ENCODE measurements at regions not wholly inside any gene's neighbourhood (a gene's known extent, or its start where the extent isn't known, plus 50 kb on each side); places are given as distances from the start of the nearest gene placed in this dataset.

GRCh38 chr11:92627615-92628256 is 341.7 kb upstream of the MTNR1B start:
- H4K20me1 ChIP-seq (ENCODE audit: insufficient read depth), result no peaks in the 10 kb centered on the region
- H2AFZ ChIP-seq (ENCODE audit: low read depth, low read length), result no peak overlapping the region
- no peaks in the 10 kb centered on the region for H3K27me3 ChIP-seq (ENCODE audit: insufficient read depth, low read depth, low read length)
- H3K9ac ChIP-seq (ENCODE audit: low read length), result peak overlapping the region; percentile 65
- peak overlapping the region; percentile 96 for H3K27ac ChIP-seq (ENCODE audit: low read length)
- TF ChIP-seq RAD21 (conservative IDR thresholded peaks at IDR 0.05) (peak; percentile 22), TAF1 (IDR thresholded peaks at IDR 0.05; ENCODE audit: low read depth) (no peak), EP300 (conservative IDR thresholded peaks at IDR 0.05; ENCODE audit: poor library complexity, severe bottlenecking) (peak; percentile 84), CTCF (IDR thresholded peaks at IDR 0.05; ENCODE audit: poor library complexity, severe bottlenecking) (no peak), SMC3 (conservative IDR thresholded peaks at IDR 0.05; ENCODE audit: poor library complexity) (no peak), POLR2AphosphoS5 (IDR thresholded peaks at IDR 0.05) (peak; percentile 80), MXI1 (conservative IDR thresholded peaks at IDR 0.05; ENCODE audit: poor library complexity, severe bottlenecking) (no peak), REST (IDR thresholded peaks at IDR 0.05; ENCODE audit: borderline replicate concordance) (no peak), EZH2 (IDR thresholded peaks at IDR 0.05; ENCODE audit: borderline replicate concordance, insufficient read depth, low read length, poor library complexity, severe bottlenecking) (no peak)
- no peaks in the 10 kb centered on the region for H3K79me2 ChIP-seq (replicated peaks; ENCODE audit: insufficient read depth, low read length)
- no peaks in the 10 kb centered on the region for H3K36me3 ChIP-seq (ENCODE audit: insufficient read depth, low read length)
- H3K9me3 ChIP-seq (ENCODE audit: low read length), result no peaks in the 10 kb centered on the region
- peak overlapping the region; percentile 42 for H3K4me3 ChIP-seq (ENCODE audit: low read length)
- H3K4me2 ChIP-seq (ENCODE audit: low read length), result peak overlapping the region; percentile 52
- H3K9me2 ChIP-seq (ENCODE audit: insufficient read depth, low read length), result no peaks in the 10 kb centered on the region
- no peaks in the 10 kb centered on the region for H3F3A ChIP-seq (ENCODE audit: insufficient read depth, low read length, poor library complexity, severe bottlenecking)

- no peaks in the 10 kb centered on the region for H3K36me3 ChIP-seq (ENCODE audit: insufficient read depth, low read length)
- H3K9me3 ChIP-seq (ENCODE audit: low read length), result no peaks in the 10 kb centered on the region
- H3K27me3 ChIP-seq (ENCODE audit: insufficient read depth, low read depth, low read length), result no peaks in the 10 kb centered on the region
- peak overlapping the region; percentile 42 for H3K4me3 ChIP-seq (ENCODE audit: low read length)
- TF ChIP-seq EZH2 (IDR thresholded peaks at IDR 0.05; ENCODE audit: borderline replicate concordance, insufficient read depth, low read length, poor library complexity, severe bottlenecking) (no peak), EP300 (conservative IDR thresholded peaks at IDR 0.05; ENCODE audit: poor library complexity, severe bottlenecking) (peak; percentile 99), POLR2AphosphoS5 (IDR thresholded peaks at IDR 0.05) (peak; percentile 89), REST (IDR thresholded peaks at IDR 0.05; ENCODE audit: borderline replicate concordance) (peak; percentile 97), CTCF (IDR thresholded peaks at IDR 0.05; ENCODE audit: poor library complexity, severe bottlenecking) (no peak), TAF1 (IDR thresholded peaks at IDR 0.05; ENCODE audit: low read depth) (no peak), MXI1 (conservative IDR thresholded peaks at IDR 0.05; ENCODE audit: poor library complexity, severe bottlenecking) (peak; percentile 96), SMC3 (conservative IDR thresholded peaks at IDR 0.05; ENCODE audit: poor library complexity) (peak; percentile 54), RAD21 (conservative IDR thresholded peaks at IDR 0.05) (peak; percentile 50)
- no peaks in the 10 kb centered on the region for H3K79me2 ChIP-seq (replicated peaks; ENCODE audit: insufficient read depth, low read length)
- no peak overlapping the region for H3K4me2 ChIP-seq (ENCODE audit: low read length)
- peak overlapping the region; percentile 65 for H3K9ac ChIP-seq (ENCODE audit: low read length)
- H3F3A ChIP-seq (ENCODE audit: insufficient read depth, low read length, poor library complexity, severe bottlenecking), result no peaks in the 10 kb centered on the region
- H2AFZ ChIP-seq (ENCODE audit: low read depth, low read length), result no peak overlapping the region
- no peaks in the 10 kb centered on the region for H3K9me2 ChIP-seq (ENCODE audit: insufficient read depth, low read length)
- H4K20me1 ChIP-seq (ENCODE audit: insufficient read depth), result no peaks in the 10 kb centered on the region
- peak overlapping the region; percentile 96 for H3K27ac ChIP-seq (ENCODE audit: low read length)
Measured at GRCh38 chr11:92628401-92629292, 340.8 kb upstream of the MTNR1B start.

Measured in neural cell (in vitro differentiated cells).